Transverse colon (tissue), 4 donors: ENCODE measurements at regions not wholly inside any gene's neighbourhood (a gene's known extent, or its start where the extent isn't known, plus 50 kb on each side); places are given as distances from the start of the nearest gene placed in this dataset.

ENCODE experiments used
- DNase-seq: peaks from one replicate; pipeline ENCODE4 v3.0.0-alpha.2; 2019
- H3K27ac ChIP-seq, 4 donors: fragments of 200-600 bp; sonication (generic); 2 replicates each; pipeline ENCODE4 v1.5.1; 2016 to 2018; ENCODE audit warnings: inconsistent platforms in 4 of 4
- H3K27me3 ChIP-seq: fragments of 200-600 bp; sonication (generic); 2 replicates; pipeline ENCODE4 v1.5.1; 2017; ENCODE audit warnings: inconsistent platforms
- H3K36me3 ChIP-seq, 4 donors: fragments of 200-600 bp; sonication (generic); 2 replicates each; pipeline ENCODE4 v1.5.1; 2017 to 2019; ENCODE audit warnings: inconsistent platforms in 4 of 4
- H3K4me1 ChIP-seq, 4 donors: fragments of 200-600 bp; sonication (generic); 2 replicates each; pipeline ENCODE4 v1.5.1; 2017 to 2020; ENCODE audit warnings: inconsistent platforms in 4 of 4
- H3K4me3 ChIP-seq, 4 donors: fragments of 200-600 bp; sonication (generic); 1 replicate in 1 of 4; 2 replicates in 3 of 4; pipeline versions ENCODE4 v1.5.1 to v1.6.1; 2017 to 2019; ENCODE audit warnings: inconsistent platforms in 4 of 4
- H3K9me3 ChIP-seq, 2 donors: fragments of 200-600 bp; sonication (generic); 2 replicates each; pipeline ENCODE4 v1.5.1; 2017 to 2019; ENCODE audit warnings: inconsistent platforms in 2 of 2
- EP300 ChIP-seq: sonication (generic); formaldehyde crosslinking; IDR thresholded peaks from one replicate; pipeline ENCODE4 v1.6.1; 2017; ENCODE audit warnings: antibody characterized with exemption, low read depth
- POLR2A ChIP-seq: fragments of 450-650 bp; IDR thresholded peaks from one replicate; pipeline ENCODE4 v1.6.1; 2016; ENCODE audit warnings: antibody characterized with exemption, mild to moderate bottlenecking, moderate library complexity
- POLR2AphosphoS5 ChIP-seq, 3 donors: sonication (generic); formaldehyde crosslinking; IDR thresholded peaks; one replicate each; pipeline ENCODE4 v1.6.1; 2016; ENCODE audit warnings: antibody characterized with exemption in 3 of 3
- WGBS, 2 donors: methylation state at CpG; one replicate each; pipeline ENCODE4 v1.1.5; 2018; ENCODE audit warnings: low coverage in 1 of 2; 5-methylcytosine and 5-hydroxymethylcytosine counted together
- in situ Hi-C, 4 donors: fragments of 200-750 bp; cut with MboI; loops; one replicate each; pipeline versions ENCODE4 v1.15.0 to v1.15.1; 2017; ENCODE audit warnings: low sequenced_read_pairs in 3 of 4, low pct_ligation_motif_present in 1 of 4, low pct_unique_long_range_greater_than_20kb in 1 of 4
- intact Hi-C: fragments of 100-400 bp; cut with DNase I; formaldehyde crosslinking; loops from one replicate; pipeline ENCODE4 v1.15.1; 2023; ENCODE audit warnings: low total_unique reads
- TF ChIP-seq, protein P1 (sequence below), 5 experiments: fragments of 200-600 bp in 3 of 5; fragments of 450-650 bp in 2 of 5; sonication (generic) in 3 of 5; IDR thresholded peaks; 1 replicate in 2 of 5; 2 replicates in 3 of 5; pipeline ENCODE4 v1.5.1; 2016 to 2017; ENCODE audit warnings: antibody characterized with exemption in 5 of 5, inconsistent platforms in 3 of 5, mild to moderate bottlenecking in 2 of 5, moderate library complexity in 1 of 5

DNA sequence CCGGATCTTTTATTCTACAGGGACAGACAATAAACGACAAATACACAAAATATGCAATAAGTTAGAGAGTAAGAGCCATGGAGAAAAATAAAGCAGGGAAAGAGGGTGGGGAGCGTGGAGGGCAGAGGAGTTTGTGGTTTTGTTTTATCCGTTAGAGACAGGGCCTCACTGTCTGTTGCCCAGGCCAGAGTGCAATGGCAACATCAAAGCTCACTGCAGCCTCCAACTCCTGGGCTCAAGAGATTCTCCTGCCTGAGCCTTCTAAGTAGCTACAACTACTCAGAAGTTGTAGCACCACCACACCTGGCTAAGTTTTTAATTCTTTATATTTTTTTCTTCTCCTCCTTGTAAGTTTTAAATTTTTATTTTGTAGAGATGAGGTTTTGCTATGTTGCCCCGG lies 54.5 kb upstream of the CTNNA1 start:
- no peak for DNase-seq
- Histone ChIP-seq H3K4me3 (no peak overlapping the region), H3K9me3 (no peaks in the 10 kb centered on the region), H3K27ac (no peak overlapping the region), H3K4me1 (no peaks in the 10 kb centered on the region), H3K36me3 (no peaks in the 10 kb centered on the region), H3K27me3 (no peaks in the 10 kb centered on the region)
- intact Hi-C loops = no loop called here
- in situ Hi-C loops = no loop called here
- 75 to 79% methylated on average over 5 of the region's 5 CpGs for WGBS, 2 donors
- TF ChIP-seq EP300 (no peak), POLR2A (no peak), POLR2AphosphoS5 (IDR thresholded peaks at IDR 0.05) (no peak)
- TF ChIP-seq, protein P1, sequence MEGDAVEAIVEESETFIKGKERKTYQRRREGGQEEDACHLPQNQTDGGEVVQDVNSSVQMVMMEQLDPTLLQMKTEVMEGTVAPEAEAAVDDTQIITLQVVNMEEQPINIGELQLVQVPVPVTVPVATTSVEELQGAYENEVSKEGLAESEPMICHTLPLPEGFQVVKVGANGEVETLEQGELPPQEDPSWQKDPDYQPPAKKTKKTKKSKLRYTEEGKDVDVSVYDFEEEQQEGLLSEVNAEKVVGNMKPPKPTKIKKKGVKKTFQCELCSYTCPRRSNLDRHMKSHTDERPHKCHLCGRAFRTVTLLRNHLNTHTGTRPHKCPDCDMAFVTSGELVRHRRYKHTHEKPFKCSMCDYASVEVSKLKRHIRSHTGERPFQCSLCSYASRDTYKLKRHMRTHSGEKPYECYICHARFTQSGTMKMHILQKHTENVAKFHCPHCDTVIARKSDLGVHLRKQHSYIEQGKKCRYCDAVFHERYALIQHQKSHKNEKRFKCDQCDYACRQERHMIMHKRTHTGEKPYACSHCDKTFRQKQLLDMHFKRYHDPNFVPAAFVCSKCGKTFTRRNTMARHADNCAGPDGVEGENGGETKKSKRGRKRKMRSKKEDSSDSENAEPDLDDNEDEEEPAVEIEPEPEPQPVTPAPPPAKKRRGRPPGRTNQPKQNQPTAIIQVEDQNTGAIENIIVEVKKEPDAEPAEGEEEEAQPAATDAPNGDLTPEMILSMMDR (IDR thresholded peaks at IDR 0.05) = no peak

DNA sequence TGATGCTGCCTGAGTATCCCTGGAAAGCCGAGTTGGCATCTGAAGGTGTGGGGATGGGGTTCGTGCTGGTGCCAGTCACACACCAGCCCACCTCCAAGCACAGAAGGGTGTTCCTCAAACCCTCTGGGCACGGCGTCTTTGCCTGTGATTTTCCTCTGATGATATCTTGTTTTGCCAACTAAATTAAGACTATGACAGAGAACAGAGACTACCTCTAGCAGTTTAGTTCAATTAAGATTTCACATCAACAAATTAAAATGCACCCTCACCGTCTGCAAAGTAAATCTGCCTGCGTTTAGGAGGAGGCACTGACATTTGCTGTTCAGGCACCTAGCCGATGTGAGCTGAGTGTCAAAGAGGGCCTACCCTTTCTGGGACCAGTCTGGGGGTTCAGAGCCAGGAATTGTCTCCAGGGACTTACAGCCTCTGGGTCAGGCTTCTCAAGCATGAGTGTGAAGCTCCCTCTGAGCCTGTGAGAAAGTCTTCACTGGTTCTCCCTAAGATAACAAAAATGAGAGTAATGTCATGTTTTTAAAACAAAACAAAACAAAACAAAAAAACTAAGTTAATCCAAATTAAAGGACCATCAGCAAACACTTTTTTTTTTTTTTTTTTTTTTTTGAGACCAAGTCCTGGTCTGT lies 55.4 kb upstream of the CTNNA1 start:
- no peaks in the 10 kb centered on the region for H3K36me3 ChIP-seq
- intact Hi-C loops (no loop called here), in situ Hi-C loops (no loop called here)
- TF ChIP-seq, protein P1 (IDR thresholded peaks at IDR 0.05) = no peak
- no peak for TF ChIP-seq POLR2A
- TF ChIP-seq POLR2AphosphoS5 (IDR thresholded peaks at IDR 0.05) = no peak
- DNase-seq = no peak
- H3K9me3 ChIP-seq = no peaks in the 10 kb centered on the region
- WGBS, 2 donors = 87 to 100% methylated on average over 2 to 7 of the region's 7 CpGs
- no peaks in the 10 kb centered on the region for H3K4me1 ChIP-seq
- no peaks in the 10 kb centered on the region for H3K27me3 ChIP-seq
- no peak overlapping the region for H3K27ac ChIP-seq
- H3K4me3 ChIP-seq = no peak overlapping the region

DNA sequence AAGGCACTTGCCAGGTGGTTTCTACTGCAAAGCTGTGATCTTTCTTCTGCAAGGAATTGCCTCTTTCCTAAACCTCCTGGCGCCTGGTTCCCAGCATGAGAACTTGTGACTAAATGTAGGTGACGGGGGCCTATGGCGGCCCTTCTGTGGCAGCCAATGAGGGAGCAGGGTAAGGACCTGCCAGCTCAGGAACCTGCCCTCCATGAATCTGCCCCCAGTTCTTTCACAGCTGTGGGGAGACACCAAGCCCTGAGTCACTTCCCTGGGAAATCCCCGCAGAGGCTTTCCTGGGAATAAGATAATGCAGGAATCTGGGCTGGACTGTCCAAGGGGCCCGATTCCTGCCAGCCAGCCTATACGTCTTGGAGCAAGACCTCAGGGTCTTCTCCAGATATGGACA lies 56.7 kb upstream of the CTNNA1 start:
- DNase-seq = no peak
- Histone ChIP-seq H3K36me3 (no peaks in the 10 kb centered on the region), H3K27ac (no peak overlapping the region), H3K27me3 (no peaks in the 10 kb centered on the region), H3K4me1 (no peaks in the 10 kb centered on the region), H3K9me3 (no peaks in the 10 kb centered on the region), H3K4me3 (no peak overlapping the region)
- TF ChIP-seq POLR2A (no peak), EP300 (no peak), POLR2AphosphoS5 (IDR thresholded peaks at IDR 0.05) (no peak)
- TF ChIP-seq, protein P1 (IDR thresholded peaks at IDR 0.05) = no peak
- 85% methylated on average over 6 of the region's 6 CpGs; no CpG with 5 or more reads in 1 of the 2 donors for WGBS, 2 donors
- intact Hi-C loops = no loop called here
- in situ Hi-C loops = no loop called here

DNA sequence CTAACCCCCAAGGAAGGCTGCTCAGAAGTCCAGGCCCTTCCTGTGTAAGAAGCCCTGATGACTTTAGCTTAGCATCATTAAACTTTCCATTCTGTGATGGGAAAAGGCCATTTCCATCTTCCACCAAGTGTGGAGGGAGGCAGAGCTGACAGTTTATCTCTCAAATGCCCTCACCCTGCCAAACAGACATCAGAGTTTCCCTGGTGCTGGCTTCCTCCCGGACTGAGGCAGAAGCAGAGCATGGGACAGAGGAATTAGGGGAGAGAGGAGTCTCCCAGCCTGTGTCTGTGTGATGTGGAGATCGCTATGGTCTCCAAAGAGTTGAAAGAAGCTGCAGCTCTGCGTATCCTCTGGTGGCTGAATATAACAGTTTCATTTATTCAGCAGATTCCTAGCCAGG lies 57.4 kb upstream of the CTNNA1 start:
- WGBS, 2 donors = 97% methylated on average over 3 of the region's 3 CpGs; no CpG with 5 or more reads in 1 of the 2 donors

More for the DNA sequence above, 57.4 kb upstream of the CTNNA1 start:
- H3K36me3 ChIP-seq = no peaks in the 10 kb centered on the region
- H3K27me3 ChIP-seq = no peaks in the 10 kb centered on the region
- H3K27ac ChIP-seq = no peak overlapping the region
- TF ChIP-seq EP300 (no peak), POLR2A (no peak), POLR2AphosphoS5 (IDR thresholded peaks at IDR 0.05) (no peak)
- TF ChIP-seq, protein P1 (IDR thresholded peaks at IDR 0.05) = no peak
- H3K4me1 ChIP-seq = no peaks in the 10 kb centered on the region
- intact Hi-C loops (no loop called here), in situ Hi-C loops (no loop called here)
- no peaks in the 10 kb centered on the region for H3K9me3 ChIP-seq
- DNase-seq = no peak
- H3K4me3 ChIP-seq = no peak overlapping the region
